H1 (cell line): ENCODE measurements at regions not wholly inside any gene's neighbourhood (a gene's known extent, or its start where the extent isn't known, plus 50 kb on each side); places are given as distances from the start of the nearest gene placed in this dataset.

Experiments used
- CTCF ChIA-PET: fragments of 300-600 bp; sonication (Branson Sonifier 250); formaldehyde crosslinking; loops from one replicate; lab custom pipeline; 2021; ENCODE audit not compliant: partially characterized antibody; lab: Charles Lee
- POLR2A ChIA-PET: fragments of 300-600 bp; sonication (Branson Sonifier 250); formaldehyde crosslinking; loops from one replicate; lab custom pipeline; 2021; ENCODE audit warnings: inconsistent platforms; ENCODE audit not compliant: partially characterized antibody; lab: Charles Lee
- DNase-seq, 2 experiments: peaks; one replicate each; pipeline versions ENCODE4 v3.0.0 to v3.0.0-alpha.2; 2010 to 2022; ENCODE audit warnings: low spot score in 2 of 2, low read depth in 1 of 2, mixed read lengths in 1 of 2
- FAIRE-seq: peaks from 2 replicates; lab custom pipeline; 2011; peaks lifted over from hg19 to GRCh38; lab: Jason Lieb, UNC
- H2AFZ ChIP-seq: 2 replicates; pipeline ENCODE4 v1.8.1; 2012; ENCODE audit warnings: low read length, inconsistent platforms
- H2AK5ac ChIP-seq: 2 replicates; pipeline ENCODE4 v1.6.1; 2013; ENCODE audit warnings: low read depth, low read length
- H2BK120ac ChIP-seq: replicated peaks from 2 replicates; pipeline ENCODE3; 2013; ENCODE audit warnings: low read depth, low read length, inconsistent platforms
- H2BK12ac ChIP-seq: 2 replicates; pipeline ENCODE4 v1.6.1; 2013; ENCODE audit warnings: low read depth, low read length
- H2BK15ac ChIP-seq: 2 replicates; pipeline ENCODE4 v1.6.1; 2013; ENCODE audit warnings: low read length
- H2BK20ac ChIP-seq: 2 replicates; pipeline ENCODE4 v1.6.1; 2013; ENCODE audit warnings: low read length
- H2BK5ac ChIP-seq: 2 replicates; pipeline ENCODE4 v1.6.1; 2013; ENCODE audit warnings: low read depth, low read length
- H3K14ac ChIP-seq: 2 replicates; pipeline ENCODE4 v1.6.1; 2013; ENCODE audit warnings: inconsistent platforms; ENCODE audit not compliant: insufficient read length
- H3K18ac ChIP-seq: 2 replicates; pipeline ENCODE4 v1.6.1; 2013; ENCODE audit warnings: low read length; ENCODE audit errors: extremely low read depth
- H3K23ac ChIP-seq: 2 replicates; pipeline ENCODE4 v1.6.1; 2013; ENCODE audit warnings: inconsistent platforms; ENCODE audit not compliant: insufficient read length
- H3K23me2 ChIP-seq: 2 replicates; pipeline ENCODE4 v1.6.1; 2013; ENCODE audit warnings: low read depth, low read length
- H3K27ac ChIP-seq: 2 replicates; pipeline ENCODE4 v1.6.1; 2011; ENCODE audit warnings: low read depth, low read length, inconsistent platforms
- H3K27me3 ChIP-seq, 4 experiments: replicated peaks in 1 of 4; 1 replicate in 1 of 4; 2 replicates in 3 of 4; pipeline versions ENCODE4 v1.6.1 to v1.8.1; 2011 to 2013; ENCODE audit warnings: low read length in 3 of 4, mild to moderate bottlenecking in 3 of 4, inconsistent platforms in 2 of 4, mixed read lengths in 2 of 4, moderate library complexity in 1 of 4; ENCODE audit not compliant: control insufficient read depth in 3 of 4, insufficient read depth in 3 of 4; ENCODE audit errors: extremely low read depth in 1 of 4
- H3K36me3 ChIP-seq, 4 experiments: 2 replicates each; pipeline versions ENCODE4 v1.6.1 to v1.8.1; 2011 to 2013; ENCODE audit warnings: mild to moderate bottlenecking in 4 of 4, low read length in 3 of 4, moderate library complexity in 2 of 4, control low read depth in 1 of 4, inconsistent platforms in 1 of 4; ENCODE audit not compliant: insufficient read depth in 4 of 4, control insufficient read depth in 2 of 4
- H3K4ac ChIP-seq: replicated peaks from 2 replicates; pipeline ENCODE3; 2013; ENCODE audit warnings: low read length, low read depth, mixed read lengths, inconsistent platforms; ENCODE audit not compliant: insufficient read length
- H3K4me1 ChIP-seq, 4 experiments: replicated peaks in 1 of 4; 1 replicate in 1 of 4; 2 replicates in 3 of 4; pipeline versions ENCODE4 v1.6.1 to v1.8.1; 2011 to 2013; ENCODE audit warnings: low read length in 3 of 4, inconsistent platforms in 2 of 4, mixed read lengths in 1 of 4; ENCODE audit not compliant: insufficient read depth in 4 of 4, control insufficient read depth in 3 of 4
- H3K4me2 ChIP-seq, 2 experiments: 2 replicates each; pipeline versions ENCODE4 v1.6.1 to v1.8.1; 2011 to 2013; ENCODE audit warnings: low read depth in 2 of 2, low read length in 2 of 2, control low read depth in 1 of 2, inconsistent platforms in 1 of 2, mild to moderate bottlenecking in 1 of 2; ENCODE audit not compliant: insufficient read depth in 1 of 2
- H3K4me3 ChIP-seq, 4 experiments: fragments of 200-600, 300-600 bp in 1 of 4; sonication (generic), shearing (Covaris generic), sonication (Bioruptor Twin) in 1 of 4; 2 replicates each; pipeline versions ENCODE4 v1.5.1 to v1.8.1; 2011 to 2016; ENCODE audit warnings: low read length in 4 of 4, low read depth in 3 of 4, control low read depth in 2 of 4, inconsistent platforms in 2 of 4, mild to moderate bottlenecking in 2 of 4, mixed read lengths in 1 of 4, moderate library complexity in 1 of 4; ENCODE audit not compliant: insufficient read depth in 2 of 4; ENCODE audit errors: extremely low read depth in 1 of 4
- H3K56ac ChIP-seq: replicated peaks from 2 replicates; pipeline ENCODE3; 2013; ENCODE audit warnings: low read depth, mild to moderate bottlenecking, mixed read lengths, low read length, inconsistent platforms; ENCODE audit not compliant: insufficient read length
- H3K79me1 ChIP-seq: 2 replicates; pipeline ENCODE4 v1.6.1; 2013; ENCODE audit warnings: low read depth, low read length, control low read depth
- H3K79me2 ChIP-seq, 2 experiments: 2 replicates each; pipeline versions ENCODE4 v1.6.1 to v1.8.1; 2012 to 2013; ENCODE audit warnings: low read length in 2 of 2, mild to moderate bottlenecking in 2 of 2, inconsistent platforms in 1 of 2; ENCODE audit not compliant: insufficient read depth in 2 of 2, control insufficient read depth in 1 of 2
- H3K9ac ChIP-seq, 4 experiments: replicated peaks in 1 of 4; 1 replicate in 1 of 4; 2 replicates in 3 of 4; pipeline versions ENCODE4 v1.6.1 to v1.8.1; 2011 to 2013; ENCODE audit warnings: low read depth in 3 of 4, low read length in 3 of 4, control low read depth in 2 of 4, mild to moderate bottlenecking in 2 of 4, moderate library complexity in 2 of 4, inconsistent platforms in 1 of 4; ENCODE audit errors: extremely low read depth in 1 of 4
- H3K9me3 ChIP-seq, 2 experiments: 2 replicates each; pipeline versions ENCODE4 v1.6.1 to v1.8.1; 2012 to 2013; ENCODE audit warnings: mild to moderate bottlenecking in 2 of 2, moderate library complexity in 2 of 2, control low read depth in 1 of 2, inconsistent platforms in 1 of 2, low read depth in 1 of 2, low read length in 1 of 2, mixed read lengths in 1 of 2; ENCODE audit not compliant: insufficient read depth in 2 of 2
- H4K20me1 ChIP-seq, 2 experiments: replicated peaks in 1 of 2; 2 replicates each; pipeline versions ENCODE3 to v1.8.1; 2011 to 2013; ENCODE audit warnings: inconsistent platforms in 2 of 2, low read length in 2 of 2, mild to moderate bottlenecking in 1 of 2; ENCODE audit not compliant: insufficient read depth in 2 of 2, control insufficient read depth in 1 of 2
- H4K5ac ChIP-seq: 2 replicates; pipeline ENCODE4 v1.6.1; 2013; ENCODE audit warnings: low read length, low read depth, mixed read lengths, inconsistent platforms; ENCODE audit not compliant: insufficient read length
- H4K8ac ChIP-seq: 2 replicates; pipeline ENCODE4 v1.8.0; 2013; ENCODE audit warnings: mild to moderate bottlenecking, moderate library complexity, low read length, inconsistent platforms; ENCODE audit not compliant: insufficient read depth; ENCODE audit errors: extremely low read depth
- H4K91ac ChIP-seq: replicated peaks from 2 replicates; pipeline ENCODE3; 2013; ENCODE audit warnings: low read length, mixed read lengths, inconsistent platforms; ENCODE audit not compliant: insufficient read length
- MAX ChIP-seq: IDR thresholded peaks from 2 replicates; pipeline ENCODE4 v1.6.1; 2012; ENCODE audit warnings: inconsistent platforms
- SP4 ChIP-seq: IDR thresholded peaks from 2 replicates; pipeline ENCODE4 v1.6.1; 2012; ENCODE audit warnings: low read length, inconsistent platforms
- TAF1 ChIP-seq: IDR thresholded peaks from 2 replicates; pipeline ENCODE4 v1.6.1; 2011; ENCODE audit warnings: mild to moderate bottlenecking, low read depth, low read length
- TAF7 ChIP-seq: optimal IDR thresholded peaks from 2 replicates; pipeline ENCODE3; 2011; ENCODE audit warnings: low read depth, mild to moderate bottlenecking, inconsistent platforms, low read length, moderate library complexity, borderline replicate concordance
- WGBS, 2 experiments: shearing (Covaris generic) in 1 of 2; methylation state at CpG; one replicate each; pipeline versions ENCODE4 v1.1.6 to v1.1.7; 2013 to 2015; ENCODE audit warnings: low lambda C conversion rate in 2 of 2, mixed read lengths in 2 of 2, inconsistent platforms in 1 of 2, low coverage in 1 of 2, missing lambda C conversion rate in 1 of 2; ENCODE audit not compliant: insufficient replicate concordance in 2 of 2, insufficient coverage in 1 of 2, insufficient read length in 1 of 2; ENCODE audit errors: extremely low coverage in 1 of 2, missing lambda C conversion rate in 1 of 2; 5-methylcytosine and 5-hydroxymethylcytosine counted together

DNA sequence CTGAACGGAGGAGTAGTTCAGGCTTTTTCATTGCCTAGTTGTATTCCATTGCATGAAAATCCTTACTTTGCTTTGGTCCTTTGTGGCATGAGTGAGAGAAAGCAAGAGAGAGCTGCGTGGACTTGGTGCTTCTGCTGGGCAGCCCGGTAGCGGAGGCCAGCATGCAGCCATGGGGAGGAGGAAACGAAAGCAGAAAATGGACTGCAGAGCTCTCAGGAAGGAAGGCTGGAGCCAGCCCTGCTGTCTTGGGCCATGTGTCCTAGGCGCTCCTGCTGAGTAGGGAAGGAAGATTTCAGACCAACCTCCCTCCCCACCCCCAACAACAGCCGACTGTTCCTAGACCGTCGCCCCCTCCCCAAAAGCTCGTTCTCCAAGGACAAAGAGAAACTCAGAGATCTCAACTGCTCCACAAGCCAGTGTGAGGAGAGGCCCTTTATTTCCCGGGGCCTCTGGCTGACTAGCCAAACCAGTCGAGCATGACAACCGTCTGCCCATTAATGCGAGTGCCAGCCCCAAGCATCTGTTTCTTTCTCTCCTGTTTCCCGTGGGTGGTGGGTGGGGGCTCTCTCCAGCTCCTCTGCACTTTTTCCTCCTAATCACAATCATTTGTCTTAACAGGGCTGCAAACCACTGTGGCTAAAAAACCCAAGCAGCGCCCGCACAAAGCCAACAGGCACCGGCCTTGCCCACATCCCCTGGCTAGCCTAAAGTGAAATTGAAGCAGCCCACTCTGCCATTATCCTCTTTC, 66.8 kb upstream of the FZD7 start:
- Histone ChIP-seq H4K91ac (peak overlapping the region; percentile 87), H3K23ac (no peak overlapping the region), H3K23me2 (peaks cover 5% of the 10 kb centered on the region; the same call in 1 of the 2 replicates), H2AFZ (no peak overlapping the region), H3K27me3 (no peaks in the 10 kb centered on the region), H2BK120ac (peak overlapping the region; percentile 27), H2BK5ac (peak overlapping the region; percentile 46; the same call in 1 of the 2 replicates), H3K27ac (no peak overlapping the region), H3K9me3 (no peaks in the 10 kb centered on the region), H2BK20ac (peak overlapping the region; percentile 6; the same call in 1 of the 2 replicates), H2BK15ac (peak overlapping the region; percentile 65; the same call in 1 of the 2 replicates), H3K36me3 (peaks cover 0 to 30% (median 2%) of the 10 kb centered on the region in 4 experiments; a peak in 5 of 8 replicates), H3K4me1 (peaks cover 8 to 34% (median 25%) of the 10 kb centered on the region in 4 experiments), H4K8ac (no peak overlapping the region; the same call in 1 of the 2 replicates), H3K79me1 (peaks cover 15% of the 10 kb centered on the region), H2BK12ac (peak overlapping the region; percentile 89), H3K4me3 (no peak overlapping the region), H3K4ac (peak overlapping the region; percentile 11), H3K79me2 (peaks cover 9 to 40% of the 10 kb centered on the region in 2 experiments), H3K56ac (no peak overlapping the region), H3K14ac (no peak overlapping the region), H4K5ac (no peak overlapping the region), H2AK5ac (no peak overlapping the region; the same call in 1 of the 2 replicates), H3K9ac (no peak overlapping the region; a peak in 1 of 7 replicates), H3K4me2 (peak overlapping the region in 1 of 2 experiments; percentile 28; a peak in 1 of 4 replicates), H3K18ac (peak overlapping the region; percentile 73), H4K20me1 (no peaks in the 10 kb centered on the region)
- CTCF ChIA-PET = interaction anchor here (0.6 to 3.5 kb wide), 13 partner anchors 10 to 243 kb away, joined by 3 to 20 read pairs (median 6); no protein-coding TSS in a partner anchor
- DNase-seq = no peak
- FAIRE-seq = no peak
- POLR2A ChIA-PET = interaction anchor here (0.6 to 12.1 kb wide), 11 partner anchors 7 to 408 kb away, joined by 3 to 186 read pairs (median 4); no protein-coding TSS in a partner anchor
- TF ChIP-seq SP4 (no peak), TAF7 (no peak), TAF1 (no peak), MAX (peak; percentile 37; the same call in 1 of the 2 replicates)
- WGBS, 2 experiments = 77% methylated on average over 18 of the region's 18 CpGs; no CpG with 5 or more reads in 1 of the 2 experiments
